IPS-18a (cell line): ENCODE measurements at regions not wholly inside any gene's neighbourhood (a gene's known extent, or its start where the extent isn't known, plus 50 kb on each side); places are given as distances from the start of the nearest gene placed in this dataset.
A peak's percentile ranks its signal among the peaks of the same experiment; 100 is the strongest.

Experiments used
- H3K27ac ChIP-seq: one replicate; pipeline ENCODE4 v1.5.1; 2013; ENCODE audit warnings: low read length
- H3K27me3 ChIP-seq: one replicate; pipeline ENCODE4 v1.6.1; 2013; ENCODE audit warnings: mild to moderate bottlenecking, low read length; ENCODE audit not compliant: control insufficient read depth, insufficient read depth
- H3K36me3 ChIP-seq: one replicate; pipeline ENCODE4 v1.6.1; 2013; ENCODE audit warnings: low read depth, low read length; ENCODE audit not compliant: control insufficient read depth
- H3K4me1 ChIP-seq: one replicate; pipeline ENCODE4 v1.6.1; 2013; ENCODE audit warnings: low read depth, low read length; ENCODE audit not compliant: control insufficient read depth
- H3K4me3 ChIP-seq: one replicate; pipeline ENCODE4 v1.5.1; 2013; ENCODE audit warnings: low read length
- H3K9ac ChIP-seq: one replicate; pipeline ENCODE4 v1.6.1; 2013; ENCODE audit warnings: mild to moderate bottlenecking, low read length, moderate library complexity
- H3K9me3 ChIP-seq: one replicate; pipeline ENCODE4 v1.6.1; 2013; ENCODE audit warnings: low read depth, low read length; ENCODE audit not compliant: control insufficient read depth

DNA sequence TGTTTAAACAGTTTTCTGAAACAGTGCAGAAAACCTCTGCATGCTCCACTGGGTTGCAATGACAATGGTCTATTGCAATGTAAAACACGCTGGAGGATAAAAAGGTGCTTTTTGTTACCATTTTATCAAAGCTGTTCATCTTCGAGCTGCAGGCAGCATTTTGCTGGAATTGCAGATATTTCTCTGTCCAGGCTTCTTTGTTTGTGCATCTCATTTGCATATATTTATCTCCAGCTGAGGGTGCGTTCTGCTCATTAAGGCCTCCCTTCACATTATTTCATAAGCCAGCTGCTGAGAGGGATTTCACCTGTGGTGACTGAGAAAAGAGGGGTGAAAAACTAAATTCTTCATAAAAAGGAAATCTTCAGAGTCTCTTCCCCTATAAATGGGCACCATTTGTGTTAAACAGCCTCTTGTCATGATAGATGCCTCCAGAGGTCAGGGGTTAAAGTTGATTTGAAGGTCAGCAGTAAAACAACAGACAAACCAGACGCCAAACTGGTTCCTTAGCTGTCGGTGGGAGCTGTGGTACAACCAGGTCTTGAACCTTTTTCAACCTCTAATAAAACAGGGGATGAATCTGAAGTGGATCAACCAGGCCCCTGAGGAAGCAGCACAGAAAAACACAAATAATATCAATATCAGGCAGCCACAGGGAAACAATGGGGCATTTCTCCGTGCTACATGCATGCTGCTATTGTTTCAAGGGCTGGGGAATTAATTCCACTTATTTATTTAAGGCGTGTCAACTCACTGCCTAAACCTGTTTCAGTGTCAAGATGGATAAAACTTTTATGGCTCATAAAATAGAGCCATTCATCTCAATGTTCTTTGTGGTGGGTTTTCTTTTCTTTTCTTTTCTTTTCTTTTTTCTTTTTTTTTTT is 265.1 kb downstream of the MEIS1 start:
- no peaks in the 10 kb centered on the region for H3K27me3 ChIP-seq
- no peaks in the 10 kb centered on the region for H3K36me3 ChIP-seq
- peak overlapping the region; percentile 15 for H3K4me3 ChIP-seq
- H3K4me1 ChIP-seq: peaks cover 35% of the 10 kb centered on the region
- no peak overlapping the region for H3K9ac ChIP-seq
- no peak overlapping the region for H3K27ac ChIP-seq
- no peaks in the 10 kb centered on the region for H3K9me3 ChIP-seq

DNA sequence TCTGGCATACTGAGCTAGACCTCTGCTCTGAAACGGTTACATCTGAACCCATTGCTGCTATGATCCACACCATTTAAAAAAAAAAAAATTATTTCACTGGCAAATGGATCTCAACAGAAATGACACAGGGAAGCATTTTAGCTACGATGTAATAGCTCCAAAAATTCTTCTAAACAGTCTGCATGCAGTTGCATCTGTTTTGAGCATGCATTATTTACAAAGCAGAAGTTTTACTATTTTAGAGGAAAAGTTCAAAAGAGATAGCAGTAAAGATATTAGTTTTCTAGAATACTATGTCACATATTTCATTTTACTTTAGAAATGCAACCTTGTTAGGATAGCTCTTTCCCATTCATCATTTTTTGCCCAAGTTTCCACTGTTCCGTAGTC is 265.7 kb downstream of the MEIS1 start:
- Histone ChIP-seq H3K36me3 (no peaks in the 10 kb centered on the region), H3K9me3 (no peaks in the 10 kb centered on the region), H3K4me1 (peaks cover 35% of the 10 kb centered on the region), H3K27me3 (no peaks in the 10 kb centered on the region), H3K4me3 (no peak overlapping the region), H3K27ac (no peak overlapping the region), H3K9ac (no peak overlapping the region)

DNA sequence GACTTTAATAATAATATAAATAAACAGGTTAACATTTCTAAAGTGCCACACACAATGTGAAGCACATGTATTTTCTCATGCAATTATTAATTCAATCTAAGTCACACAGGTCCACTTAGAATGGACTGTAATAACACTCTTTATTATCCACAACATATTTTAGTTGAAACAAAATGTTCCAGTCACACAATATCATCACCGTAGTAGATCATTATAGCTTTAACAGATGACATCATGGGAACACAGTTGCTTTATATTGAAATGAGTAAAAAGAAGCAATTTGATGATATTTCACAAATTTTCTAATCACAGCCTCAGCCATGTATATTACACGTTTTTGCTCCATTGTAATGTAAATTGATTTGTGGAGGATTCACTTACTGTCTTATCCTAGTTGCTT is 266.3 kb downstream of the MEIS1 start:
- H3K4me1 ChIP-seq: peaks cover 35% of the 10 kb centered on the region
- no peak overlapping the region for H3K4me3 ChIP-seq
- H3K9ac ChIP-seq: no peak overlapping the region
- H3K36me3 ChIP-seq: no peaks in the 10 kb centered on the region
- H3K27ac ChIP-seq: no peak overlapping the region
- no peaks in the 10 kb centered on the region for H3K27me3 ChIP-seq
- no peaks in the 10 kb centered on the region for H3K9me3 ChIP-seq

DNA sequence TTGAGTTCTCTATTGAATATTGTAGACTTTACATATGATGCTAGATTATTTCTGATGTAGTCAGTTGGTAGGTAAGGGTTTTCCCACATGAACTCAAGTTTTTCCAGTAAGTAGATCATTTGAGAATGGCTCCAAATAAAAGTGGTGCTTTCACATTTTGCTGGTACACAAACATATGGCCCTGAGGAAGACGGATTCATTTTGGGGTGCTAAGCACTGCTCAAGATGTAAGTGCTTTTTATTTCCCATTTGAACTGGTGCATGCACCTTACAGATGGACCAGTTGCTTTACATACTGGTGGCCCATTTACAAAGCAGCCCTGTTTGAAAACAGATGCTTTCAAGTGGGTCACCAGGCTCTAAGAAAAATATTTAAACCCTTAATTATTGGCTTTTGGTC is 266.7 kb downstream of the MEIS1 start:
- H3K36me3 ChIP-seq: no peaks in the 10 kb centered on the region
- H3K27ac ChIP-seq: no peak overlapping the region
- no peaks in the 10 kb centered on the region for H3K9me3 ChIP-seq
- no peak overlapping the region for H3K4me3 ChIP-seq
- H3K4me1 ChIP-seq: peaks cover 35% of the 10 kb centered on the region
- no peak overlapping the region for H3K9ac ChIP-seq
- H3K27me3 ChIP-seq: no peaks in the 10 kb centered on the region

DNA sequence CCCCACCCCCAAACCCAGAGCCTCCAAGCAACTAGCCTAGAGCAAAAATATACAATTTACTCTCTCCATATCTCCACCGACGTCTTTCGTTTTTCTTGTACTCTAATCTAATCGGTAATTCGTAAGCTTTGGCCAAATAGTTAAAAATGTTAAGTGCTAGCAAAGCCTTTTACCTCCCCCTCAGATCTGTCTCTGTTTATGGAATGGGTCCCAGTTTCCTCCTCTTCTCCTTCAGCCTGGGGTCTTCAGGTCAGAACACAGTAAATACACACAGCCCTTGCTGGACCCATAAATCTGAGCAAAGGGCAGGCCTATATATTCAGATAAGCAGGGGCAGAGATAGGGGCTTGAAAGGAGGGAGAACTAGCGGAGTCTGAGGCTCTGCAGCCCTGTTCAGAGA is 267.4 kb downstream of the MEIS1 start:
- no peak overlapping the region for H3K27ac ChIP-seq
- no peaks in the 10 kb centered on the region for H3K9me3 ChIP-seq
- H3K4me1 ChIP-seq: peaks cover 35% of the 10 kb centered on the region
- no peak overlapping the region for H3K4me3 ChIP-seq
- H3K27me3 ChIP-seq: no peaks in the 10 kb centered on the region
- no peak overlapping the region for H3K9ac ChIP-seq
- no peaks in the 10 kb centered on the region for H3K36me3 ChIP-seq

DNA sequence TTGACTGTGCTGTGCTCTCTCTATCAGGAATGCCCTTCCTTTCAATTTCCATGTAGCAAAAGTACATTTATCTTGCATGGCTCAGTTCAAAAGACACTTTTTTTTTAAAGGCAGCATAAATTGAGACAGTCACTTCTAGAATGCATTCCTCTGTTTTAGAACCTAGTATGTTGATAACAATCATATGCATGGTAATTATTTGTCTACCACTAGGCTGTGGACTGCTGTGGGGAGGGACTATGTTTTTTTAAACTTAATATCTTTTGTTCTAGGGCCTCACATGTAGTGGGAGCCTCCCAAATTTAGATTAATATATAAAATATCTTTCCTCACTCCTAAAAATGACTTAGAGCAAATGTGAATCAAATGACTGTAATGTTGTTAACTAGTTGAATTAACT is 269.9 kb downstream of the MEIS1 start:
- Histone ChIP-seq H3K27me3 (no peaks in the 10 kb centered on the region), H3K4me3 (no peak overlapping the region), H3K27ac (no peak overlapping the region), H3K9ac (no peak overlapping the region), H3K9me3 (no peaks in the 10 kb centered on the region), H3K4me1 (peaks cover 17% of the 10 kb centered on the region), H3K36me3 (no peaks in the 10 kb centered on the region)

DNA sequence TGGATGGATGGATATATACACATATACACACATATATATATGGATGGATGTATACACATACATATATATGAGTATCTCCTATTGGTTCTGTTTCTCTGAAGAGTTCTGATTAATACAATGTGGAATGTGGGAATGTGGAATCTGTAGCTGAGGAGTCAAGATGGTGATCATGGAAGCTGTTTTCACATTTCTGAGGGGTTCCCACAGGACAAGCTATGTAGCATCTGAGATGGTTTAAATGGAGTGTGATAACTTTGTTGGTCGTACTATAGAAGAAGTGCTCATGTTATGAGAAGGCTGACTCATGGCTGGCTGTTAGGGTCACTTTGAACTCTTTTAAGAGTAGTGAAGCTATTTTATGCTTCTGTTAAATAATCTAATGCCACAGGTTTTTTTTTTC is 279.7 kb downstream of the MEIS1 start:
- H3K9ac ChIP-seq: no peak overlapping the region
- H3K4me1 ChIP-seq: peaks cover 10% of the 10 kb centered on the region
- no peaks in the 10 kb centered on the region for H3K27me3 ChIP-seq
- no peaks in the 10 kb centered on the region for H3K36me3 ChIP-seq
- no peak overlapping the region for H3K4me3 ChIP-seq
- H3K9me3 ChIP-seq: no peaks in the 10 kb centered on the region
- no peak overlapping the region for H3K27ac ChIP-seq

DNA sequence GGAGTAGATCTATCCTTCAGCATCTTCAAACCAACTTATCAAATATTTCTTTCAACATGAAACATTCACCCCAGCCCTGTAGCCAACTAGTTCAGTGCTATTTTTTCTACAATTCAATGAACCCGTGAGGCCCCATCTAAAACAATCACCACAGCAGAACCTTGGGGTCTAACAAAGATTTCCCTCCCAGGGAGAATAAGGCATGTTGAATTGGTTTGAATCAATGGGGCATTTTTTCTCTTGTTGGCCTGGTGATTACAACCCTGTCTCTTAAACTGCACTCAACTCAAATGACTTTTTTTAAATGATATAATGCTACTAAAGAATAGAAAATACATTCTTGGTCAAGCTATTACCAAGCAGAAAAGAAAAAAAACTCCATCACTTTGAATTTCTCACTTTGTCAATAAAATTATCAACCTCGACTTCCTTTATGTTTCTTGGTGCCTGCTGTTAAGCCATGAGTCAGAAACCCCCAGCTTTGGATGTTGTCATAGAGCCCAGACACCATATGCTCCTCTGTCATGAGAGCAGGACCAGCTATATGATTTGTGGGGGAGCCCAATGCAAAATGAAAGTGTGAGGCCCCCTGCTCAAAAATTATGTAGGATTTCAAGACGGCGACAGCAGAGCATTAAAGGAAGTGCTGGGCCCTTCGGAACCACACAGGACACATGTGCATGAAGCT is 282.4 kb downstream of the MEIS1 start:
- H3K4me1 ChIP-seq: peaks cover 10% of the 10 kb centered on the region

DNA sequence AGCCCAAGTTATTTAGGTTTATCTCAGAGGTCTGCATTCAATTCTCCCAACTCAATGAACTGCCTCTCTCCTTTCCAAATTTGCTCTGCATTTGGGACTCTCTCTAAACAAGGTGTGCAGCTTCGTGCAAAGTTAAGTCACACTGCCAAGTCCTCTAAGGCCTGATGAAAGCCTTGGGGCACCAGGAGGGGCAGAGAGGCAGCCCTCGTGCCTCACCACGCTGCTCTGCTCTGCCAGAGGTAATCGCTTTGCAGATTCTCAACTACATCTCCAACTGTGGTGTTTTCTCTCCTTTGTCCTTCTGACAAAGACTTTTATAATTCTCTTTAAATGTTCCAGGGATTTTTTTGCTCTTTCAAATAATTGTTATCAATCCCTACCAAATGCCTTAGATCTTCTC is 283.0 kb downstream of the MEIS1 start:
- no peak overlapping the region for H3K4me3 ChIP-seq
- no peaks in the 10 kb centered on the region for H3K27me3 ChIP-seq
- no peak overlapping the region for H3K9ac ChIP-seq
- no peaks in the 10 kb centered on the region for H3K36me3 ChIP-seq
- no peaks in the 10 kb centered on the region for H3K9me3 ChIP-seq
- H3K4me1 ChIP-seq: peaks cover 10% of the 10 kb centered on the region
- no peak overlapping the region for H3K27ac ChIP-seq

More for the DNA sequence above, 282.4 kb downstream of the MEIS1 start:
- no peaks in the 10 kb centered on the region for H3K27me3 ChIP-seq
- H3K9ac ChIP-seq: no peak overlapping the region
- no peak overlapping the region for H3K27ac ChIP-seq
- no peak overlapping the region for H3K4me3 ChIP-seq
- no peaks in the 10 kb centered on the region for H3K9me3 ChIP-seq
- no peaks in the 10 kb centered on the region for H3K36me3 ChIP-seq

DNA sequence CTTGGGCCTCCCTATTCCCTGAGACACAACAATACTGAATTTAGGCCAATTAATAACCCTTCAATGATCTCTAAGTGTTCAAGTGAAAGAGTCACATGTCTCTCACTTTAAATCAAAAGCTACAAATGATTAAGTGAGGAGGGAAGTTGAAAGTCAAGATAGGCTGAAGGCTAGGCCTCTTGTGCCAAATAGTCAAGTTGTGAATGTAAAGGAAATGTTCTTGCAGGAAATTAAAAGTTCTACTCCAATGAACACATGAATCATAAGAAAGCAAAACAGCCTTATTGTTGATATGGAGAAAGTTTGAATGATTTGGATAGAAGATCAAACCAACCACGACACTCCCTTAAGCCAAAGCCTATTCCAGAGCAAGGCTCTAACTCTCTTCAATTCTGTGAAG is 286.9 kb downstream of the MEIS1 start:
- Histone ChIP-seq H3K4me3 (no peak overlapping the region), H3K9me3 (no peaks in the 10 kb centered on the region), H3K27ac (no peak overlapping the region), H3K27me3 (no peaks in the 10 kb centered on the region), H3K4me1 (peaks cover 10% of the 10 kb centered on the region), H3K9ac (no peak overlapping the region), H3K36me3 (no peaks in the 10 kb centered on the region)

DNA sequence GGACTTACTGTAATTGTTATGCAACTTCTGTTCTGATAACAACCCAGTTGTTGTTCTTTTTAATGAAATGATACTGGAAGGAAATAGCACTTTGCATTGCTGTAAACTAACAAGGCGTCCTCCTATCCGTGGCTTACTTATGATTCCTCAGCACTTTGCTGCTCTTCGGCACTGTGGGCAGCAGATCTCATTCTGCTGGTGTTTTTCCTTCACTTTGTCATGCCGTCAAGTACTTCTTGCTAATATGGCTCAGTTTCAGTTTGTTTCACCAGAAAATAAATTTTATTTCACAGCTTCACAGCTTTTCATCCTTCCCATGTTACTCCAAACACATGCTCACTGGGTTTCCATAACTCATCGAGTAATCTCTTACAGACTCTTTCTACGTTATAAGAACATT is 289.3 kb downstream of the MEIS1 start:
- H3K4me1 ChIP-seq: peaks cover 6% of the 10 kb centered on the region
- no peaks in the 10 kb centered on the region for H3K9me3 ChIP-seq

More for the DNA sequence above, 289.3 kb downstream of the MEIS1 start:
- Histone ChIP-seq H3K4me3 (no peak overlapping the region), H3K36me3 (no peaks in the 10 kb centered on the region), H3K27ac (no peak overlapping the region), H3K9ac (no peak overlapping the region), H3K27me3 (no peaks in the 10 kb centered on the region)
